Activated T-cell treated with anti-CD3 and anti-CD28 coated beads for 24 hours (primary cell): ENCODE measurements at regions not wholly inside any gene's neighbourhood (a gene's known extent, or its start where the extent isn't known, plus 50 kb on each side); places are given as distances from the start of the nearest gene placed in this dataset.

Experiments
- DNase-seq: peaks from one replicate; pipeline ENCODE4 v3.0.0-alpha.2; 2020; ENCODE audit warnings: low read depth

DNA sequence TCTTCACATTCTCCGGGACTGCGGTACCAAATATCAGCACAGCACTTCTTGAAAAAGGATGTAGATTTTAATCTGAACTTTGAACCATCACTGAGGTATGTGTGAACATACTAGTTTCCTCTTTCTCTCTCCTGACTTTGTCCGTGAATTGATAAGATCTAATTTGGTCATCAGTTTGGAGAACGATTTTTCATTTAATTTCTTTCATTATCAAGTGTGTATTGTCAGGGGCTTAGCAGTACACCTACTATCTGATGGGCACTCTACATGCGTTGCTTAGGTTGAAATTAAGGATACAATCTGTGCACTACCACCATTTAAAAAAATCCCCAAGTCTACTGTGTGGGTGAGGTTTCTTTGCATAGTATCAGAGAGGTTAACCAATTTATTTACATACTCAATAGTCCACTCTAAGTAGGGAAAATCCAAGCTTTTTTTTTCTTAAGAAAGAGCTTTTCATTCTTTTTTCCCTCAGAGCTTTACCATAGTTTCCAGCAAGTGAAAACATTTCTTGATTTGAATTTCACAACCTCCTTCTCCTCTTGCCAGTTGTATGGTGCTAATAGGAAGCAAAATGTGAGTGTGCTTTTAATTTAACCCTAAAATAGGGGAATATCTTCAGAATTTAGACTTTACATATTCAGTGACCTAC lies 105.4 kb upstream of the ESR1 start:
- no peak for DNase-seq

DNA sequence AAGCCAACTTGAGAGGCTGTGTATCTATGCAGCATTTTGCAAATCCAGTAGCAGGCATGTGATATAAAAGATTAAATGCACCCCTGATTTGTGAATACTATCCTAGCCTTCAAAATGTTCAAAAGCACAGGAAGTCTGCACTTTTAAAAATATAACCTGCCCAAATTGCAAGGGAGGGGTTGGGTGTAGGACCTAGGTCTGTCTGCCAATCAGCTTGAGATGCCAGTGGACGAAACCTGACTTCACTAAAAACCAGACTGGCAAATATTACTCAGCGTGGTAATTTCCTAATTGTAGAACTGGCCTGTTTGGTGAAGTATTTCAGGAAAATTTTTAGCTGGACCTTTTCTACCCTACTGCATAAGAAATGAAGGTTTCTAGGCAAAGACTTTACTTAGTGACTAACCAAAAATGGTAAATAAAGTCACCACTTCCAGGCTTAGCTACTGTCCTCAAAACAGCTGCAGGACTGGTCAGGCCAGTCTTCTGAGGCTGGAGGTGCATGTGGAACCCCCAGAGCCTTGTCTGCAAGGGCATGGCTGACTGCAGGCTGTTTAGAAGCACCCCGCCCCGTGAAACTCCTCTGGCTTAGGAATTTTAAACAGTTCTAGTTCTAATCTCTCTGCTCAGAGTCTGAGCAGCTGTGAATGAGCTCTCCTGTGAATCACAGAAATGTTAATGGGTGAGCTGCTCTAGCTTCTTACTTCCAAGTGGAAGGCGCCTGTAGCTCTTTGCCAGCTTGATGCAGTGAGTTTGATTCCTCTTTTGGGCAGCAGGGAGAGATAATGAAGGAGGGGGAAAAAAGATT lies 104.4 kb upstream of the ESR1 start:
- DNase-seq = no peak

DNA sequence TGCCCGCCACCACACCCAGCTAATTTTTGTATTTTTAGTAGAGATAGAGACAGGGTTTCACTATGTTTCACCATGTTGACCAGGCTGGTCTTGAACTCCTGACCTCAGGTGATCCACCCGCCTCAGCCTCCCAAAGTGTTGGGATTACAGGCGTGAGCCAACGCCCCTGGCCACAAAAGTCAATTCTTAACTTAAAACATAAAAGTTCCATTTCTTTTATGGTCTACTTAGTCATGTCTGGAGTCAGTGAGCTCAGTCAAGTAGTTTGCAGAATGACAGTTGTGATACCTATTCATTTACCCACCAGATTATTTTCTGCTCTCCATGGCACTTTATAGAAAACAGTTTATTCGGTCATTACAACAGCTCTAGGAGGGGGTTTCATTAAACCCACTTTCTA lies 103.1 kb upstream of the ESR1 start:
- DNase-seq = peak; percentile 16

DNA sequence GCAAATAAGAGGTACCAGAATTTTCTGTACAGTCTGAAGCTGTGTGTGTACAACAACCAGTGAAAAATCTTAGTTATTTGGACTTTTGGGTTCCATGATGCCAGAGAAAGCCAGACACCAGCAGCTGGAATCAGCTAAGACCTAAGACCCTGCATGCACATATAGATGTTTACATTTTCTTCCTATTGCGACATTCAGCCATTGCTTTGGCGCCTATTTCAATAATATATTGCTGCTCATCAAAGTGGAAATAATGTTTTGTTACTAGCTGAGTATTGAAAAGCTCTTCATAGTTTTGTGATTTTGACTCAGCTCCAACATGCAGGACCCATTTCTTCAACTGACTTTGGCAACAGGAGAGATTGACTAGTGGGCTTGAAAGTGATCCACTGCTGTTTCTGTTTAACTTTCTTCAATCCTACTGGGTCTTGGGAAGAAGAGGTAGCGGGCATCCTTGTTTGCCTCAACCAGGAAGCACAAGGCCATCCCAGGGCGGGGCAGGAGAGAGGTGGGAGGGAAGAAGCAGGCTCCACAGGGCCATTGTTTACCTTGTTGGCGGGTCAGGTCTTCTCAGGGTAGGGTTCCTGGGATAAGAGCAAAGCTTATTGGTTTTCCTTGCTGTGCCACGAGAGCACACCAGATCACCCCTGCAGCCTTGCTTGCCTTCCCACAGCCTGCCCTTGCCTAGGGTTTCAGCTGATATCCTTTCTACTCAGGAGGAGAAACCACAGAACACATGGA lies 101.3 kb upstream of the ESR1 start:
- no peak for DNase-seq

DNA sequence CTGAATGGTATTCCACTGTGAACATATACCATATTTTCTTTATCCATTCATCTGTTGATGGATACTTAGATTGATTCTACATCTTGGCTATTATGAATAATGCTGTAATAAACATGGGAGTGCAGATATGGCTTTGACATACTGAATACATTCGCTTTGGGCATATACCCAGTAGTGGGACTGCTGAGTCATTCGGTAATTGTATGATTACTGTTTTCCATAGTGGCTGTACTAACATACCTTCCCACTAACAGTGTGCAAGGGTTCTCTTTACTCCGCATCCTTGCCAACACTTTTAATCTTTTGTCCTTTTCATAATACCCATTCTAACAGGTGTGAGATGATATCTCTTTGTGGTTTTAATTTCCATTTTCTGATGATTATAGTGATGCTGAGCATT lies 98.2 kb upstream of the ESR1 start:
- no peak for DNase-seq

- DNase-seq = no peak
These were observed 91.0 kb upstream of the ESR1 start for GRCh38 chr6:151716526-151716932.

DNA sequence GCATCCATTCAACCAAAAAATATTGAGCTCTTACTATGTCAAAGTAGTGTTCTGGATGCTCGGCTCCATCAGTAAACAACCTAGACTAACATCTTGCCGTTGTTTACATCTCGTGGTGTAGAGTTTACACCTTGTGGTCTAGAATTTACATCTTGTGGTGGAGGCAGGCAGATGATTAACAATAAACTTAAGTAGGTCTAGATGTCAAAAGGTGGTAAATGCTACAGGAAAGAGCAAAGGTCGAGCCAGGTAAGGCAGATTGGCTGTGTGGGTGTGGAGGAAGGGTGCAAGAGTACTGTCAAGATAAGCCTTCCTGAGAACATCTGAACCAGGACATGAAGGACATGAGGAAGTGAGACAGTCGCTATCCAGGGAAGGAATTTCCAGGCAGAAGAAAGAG lies 88.4 kb upstream of the ESR1 start:
- DNase-seq = no peak

DNA sequence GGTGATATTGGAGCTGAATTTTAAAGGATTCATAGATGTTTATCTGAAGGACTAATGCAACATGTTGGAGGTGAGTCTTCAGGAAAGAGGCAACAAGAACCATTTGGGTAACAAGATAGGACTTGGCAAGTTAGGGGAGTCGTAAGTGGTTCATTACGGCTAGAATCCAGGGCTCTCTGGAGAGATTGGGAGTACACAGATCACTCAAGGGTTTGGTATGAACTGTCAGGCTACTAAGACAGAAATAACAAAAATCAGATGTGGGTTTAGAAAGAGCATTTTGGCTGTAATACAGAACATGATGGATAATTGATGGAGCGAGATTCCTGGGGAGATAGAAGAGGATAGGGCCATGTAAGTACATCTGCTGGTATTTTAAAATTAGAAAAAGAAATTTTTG lies 86.3 kb upstream of the ESR1 start:
- DNase-seq = no peak

GRCh38 chr6:151721671-151722070 lies 85.8 kb upstream of the ESR1 start:
- DNase-seq = no peak

GRCh38 chr6:151722342-151722741 lies 85.1 kb upstream of the ESR1 start:
- DNase-seq = no peak

DNA sequence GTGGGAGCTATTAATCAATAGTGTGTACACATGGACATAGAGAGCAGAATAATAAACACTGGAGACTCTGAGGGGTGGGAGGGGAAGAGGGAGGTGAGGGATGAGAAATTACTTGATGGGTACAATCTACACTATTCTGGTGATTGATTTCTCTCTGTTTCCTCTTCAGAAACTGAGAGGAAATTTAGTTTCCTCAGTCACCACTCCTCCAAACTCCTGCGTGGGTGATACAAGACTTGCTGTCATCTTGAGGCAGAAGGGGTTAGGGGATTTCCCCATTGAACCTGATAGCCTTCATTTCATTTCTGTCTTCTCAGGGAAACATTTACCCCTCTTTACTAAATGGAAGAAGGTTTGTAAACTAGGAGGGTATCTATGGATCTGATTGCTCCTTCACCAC lies 84.3 kb upstream of the ESR1 start:
- peak; percentile 46 for DNase-seq

- DNase-seq = no peak
These were observed 77.5 kb upstream of the ESR1 start for GRCh38 chr6:151729829-151730495.

GRCh38 chr6:151730496-151730870 lies 77.0 kb upstream of the ESR1 start:
- no peak for DNase-seq

- DNase-seq = no peak
These were observed 76.2 kb upstream of the ESR1 start for GRCh38 chr6:151731313-151731712.

DNA sequence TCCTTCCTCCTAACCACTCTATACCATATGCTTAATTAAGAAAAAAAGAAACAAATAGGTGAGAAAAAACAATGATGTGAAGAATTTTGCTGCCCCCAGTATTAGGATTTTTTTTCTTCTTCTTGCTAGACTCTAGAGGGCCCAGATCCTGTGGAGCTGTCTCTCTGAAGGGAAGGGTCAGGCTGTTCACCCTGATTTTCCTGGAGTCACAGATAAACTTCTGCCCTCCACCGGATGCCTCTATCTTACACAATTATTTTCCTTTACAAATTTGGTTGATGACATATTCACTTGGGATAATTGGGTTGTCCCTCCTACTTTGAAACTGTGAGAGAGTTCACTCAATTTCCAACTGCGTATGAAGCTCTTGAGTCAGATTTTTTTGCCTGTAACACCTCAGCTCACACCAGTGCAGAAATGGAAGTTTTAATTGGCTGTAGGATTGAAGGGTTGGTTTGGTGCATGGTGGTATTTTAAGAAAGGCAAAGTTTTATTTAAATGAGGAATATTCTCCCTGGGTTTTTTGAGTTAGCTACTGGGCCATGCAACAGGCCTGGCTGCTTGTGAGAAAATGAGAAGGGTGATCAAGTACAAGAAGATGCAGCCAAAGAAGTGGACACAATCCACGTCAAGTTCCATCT lies 73.7 kb upstream of the ESR1 start:
- DNase-seq = no peak

DNA sequence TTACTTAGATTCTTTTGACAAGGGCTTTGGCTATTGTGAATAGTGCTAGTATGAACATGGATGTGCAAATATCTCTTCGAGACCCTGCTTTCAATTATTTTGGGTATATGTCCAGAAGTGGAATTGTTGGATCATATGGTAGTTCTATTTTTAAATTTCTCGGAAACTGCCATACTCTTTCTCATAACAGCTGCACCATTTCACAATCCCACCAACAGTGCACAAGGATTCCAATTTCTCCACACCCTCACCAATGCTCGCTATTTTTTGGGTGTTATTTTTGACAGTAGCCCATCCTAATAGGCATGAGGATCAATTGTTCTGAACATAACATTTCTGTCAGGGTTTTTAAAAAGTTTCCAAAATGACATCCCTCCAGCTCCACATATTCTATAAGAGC lies 69.2 kb upstream of the ESR1 start:
- DNase-seq = no peak

DNA sequence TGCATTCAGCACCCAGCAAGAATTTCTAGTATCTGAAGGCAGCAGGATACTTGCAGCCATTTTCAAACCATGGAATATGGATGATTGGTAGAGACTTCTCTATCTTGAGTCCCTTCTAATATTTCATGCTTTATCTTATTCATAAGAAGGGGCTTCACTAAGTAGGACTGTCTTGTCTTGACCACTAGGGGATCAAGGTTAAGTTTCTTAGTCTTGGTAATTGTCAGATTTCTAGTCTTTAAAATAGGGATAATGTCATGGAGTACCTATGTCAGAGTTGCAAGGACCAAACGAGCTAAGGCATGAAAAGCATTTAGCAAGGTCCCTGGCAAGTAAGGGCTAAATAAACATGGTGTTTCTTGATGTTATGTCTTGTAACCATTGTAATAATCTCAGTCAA lies 68.5 kb upstream of the ESR1 start:
- DNase-seq = no peak

GRCh38 chr6:151740820-151741219 lies 66.7 kb upstream of the ESR1 start:
- DNase-seq = no peak

- no peak for DNase-seq
These were observed 59.6 kb upstream of the ESR1 start for GRCh38 chr6:151747896-151748295.

DNA sequence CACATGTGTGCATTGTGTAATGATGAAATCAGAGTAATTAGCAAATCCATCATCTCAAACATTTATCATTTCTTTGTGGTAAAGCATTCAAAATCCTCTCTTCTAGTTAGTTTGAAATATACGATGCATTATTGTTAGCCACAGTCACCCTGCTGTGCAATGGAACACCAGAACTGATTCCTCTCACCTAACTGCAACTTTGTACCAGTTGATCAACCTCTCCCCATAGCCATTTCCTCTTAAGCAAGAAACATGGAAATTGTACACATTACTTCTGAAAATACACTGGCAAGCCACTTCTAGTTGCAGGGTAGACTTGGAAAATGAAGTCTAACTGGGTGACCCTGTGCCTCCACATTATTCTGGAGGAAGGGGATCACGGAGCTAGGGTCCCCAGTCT lies 58.1 kb upstream of the ESR1 start:
- no peak for DNase-seq

DNA sequence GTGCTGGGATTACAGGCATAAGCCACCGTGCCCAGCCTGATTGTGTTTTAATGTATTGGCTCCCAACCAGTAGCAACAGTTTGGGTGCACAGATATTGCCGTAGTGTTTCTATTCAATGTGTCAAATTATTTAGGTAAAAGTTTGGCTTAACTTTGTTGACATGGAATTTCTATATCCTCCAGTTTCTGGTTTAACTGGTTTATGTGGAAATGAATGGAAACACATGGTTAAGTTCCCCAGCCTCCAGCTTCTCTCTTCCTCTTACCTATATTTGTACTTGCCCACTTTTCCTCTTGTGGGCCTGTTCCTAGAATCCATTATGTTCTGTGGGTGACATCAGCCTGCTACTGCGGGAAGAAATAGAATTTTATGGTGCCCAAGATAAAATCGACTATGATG lies 53.9 kb upstream of the ESR1 start:
- no peak for DNase-seq

DNA sequence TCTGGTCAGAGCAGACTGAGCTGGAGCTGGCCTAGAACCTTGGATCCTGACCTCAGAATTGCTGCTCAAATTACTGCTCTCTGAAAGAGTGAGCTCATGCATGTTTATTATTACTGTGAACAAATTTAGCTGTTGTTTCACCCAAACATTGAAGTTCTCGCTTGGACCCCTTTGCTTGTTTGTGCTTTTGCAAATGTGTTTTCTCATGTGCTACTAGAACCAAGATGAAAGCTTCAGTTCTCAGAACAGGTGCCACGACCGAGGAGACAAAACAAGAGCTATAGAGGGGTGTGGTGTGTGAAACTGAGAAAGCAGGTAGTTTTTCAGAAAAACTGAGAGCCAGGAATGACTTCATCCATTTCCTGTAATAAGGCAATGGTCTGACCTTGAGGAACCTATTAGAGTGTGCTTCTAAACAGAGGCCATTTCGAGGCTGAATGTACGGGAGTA lies 50.0 kb upstream of the ESR1 start:
- no peak for DNase-seq
